ENCODE measurements at regions not wholly inside any gene's neighbourhood (a gene's known extent, or its start where the extent isn't known, plus 50 kb on each side); places are given as distances from the start of the nearest gene placed in this dataset.

- Histone ChIP-seq H3K9ac (ENCODE audit: low read depth, low read length, poor library complexity, severe bottlenecking) (no peak overlapping the region), H3F3A (ENCODE audit: low read depth) (no peaks in the 10 kb centered on the region), H3K36me3 (ENCODE audit: insufficient read depth, low read length) (no peaks in the 10 kb centered on the region), H3K4me2 (ENCODE audit: low read depth, low read length, poor library complexity, severe bottlenecking) (no peak overlapping the region), H3K79me2 (ENCODE audit: insufficient read depth, low read length) (no peaks in the 10 kb centered on the region), H2AFZ (ENCODE audit: low read length) (no peak overlapping the region), H3K9me3 (ENCODE audit: insufficient read depth, low read depth, low read length) (no peaks in the 10 kb centered on the region), H3K27me3 (ENCODE audit: insufficient read depth, low read length, poor library complexity, severe bottlenecking) (no peaks in the 10 kb centered on the region), H3K4me3 (ENCODE audit: low read length, poor library complexity, severe bottlenecking) (no peak overlapping the region), H3K4me1 (ENCODE audit: insufficient read depth, low read length, poor library complexity, severe bottlenecking) (peaks cover 24% of the 10 kb centered on the region), H3K9me2 (replicated peaks; ENCODE audit: low read depth, low read length) (no peaks in the 10 kb centered on the region), H4K20me1 (ENCODE audit: insufficient read depth, low read length, poor library complexity, severe bottlenecking) (no peaks in the 10 kb centered on the region)
- no peak for TF ChIP-seq CTCF (conservative IDR thresholded peaks at IDR 0.05; ENCODE audit: low read length)
- TF ChIP-seq EZH2phosphoT487 (IDR thresholded peaks at IDR 0.05; ENCODE audit: borderline replicate concordance) = no peak
Measured at GRCh38 chr13:21967871-21968270, 297.0 kb downstream of the FGF9 start.

GRCh38 chr13:21970172-21970571, 299.3 kb downstream of the FGF9 start:
- TF ChIP-seq EZH2phosphoT487 (IDR thresholded peaks at IDR 0.05; ENCODE audit: borderline replicate concordance) (no peak), CTCF (conservative IDR thresholded peaks at IDR 0.05; ENCODE audit: low read length) (no peak)

GRCh38 chr13:21970918-21971317, 300.0 kb downstream of the FGF9 start:
- Histone ChIP-seq H3K4me2 (ENCODE audit: low read depth, low read length, poor library complexity, severe bottlenecking) (no peak overlapping the region), H2AFZ (ENCODE audit: low read length) (no peak overlapping the region), H3K4me1 (ENCODE audit: insufficient read depth, low read length, poor library complexity, severe bottlenecking) (peaks cover 13% of the 10 kb centered on the region), H3K9ac (ENCODE audit: low read depth, low read length, poor library complexity, severe bottlenecking) (no peak overlapping the region), H3K36me3 (ENCODE audit: insufficient read depth, low read length) (no peaks in the 10 kb centered on the region), H3K9me3 (ENCODE audit: insufficient read depth, low read depth, low read length) (no peaks in the 10 kb centered on the region; the same call in 1 of the 2 replicates), H3K9me2 (replicated peaks; ENCODE audit: low read depth, low read length) (no peaks in the 10 kb centered on the region), H3K79me2 (ENCODE audit: insufficient read depth, low read length) (no peaks in the 10 kb centered on the region), H3K4me3 (ENCODE audit: low read length, poor library complexity, severe bottlenecking) (no peak overlapping the region), H4K20me1 (ENCODE audit: insufficient read depth, low read length, poor library complexity, severe bottlenecking) (no peaks in the 10 kb centered on the region), H3K27me3 (ENCODE audit: insufficient read depth, low read length, poor library complexity, severe bottlenecking) (no peaks in the 10 kb centered on the region), H3F3A (ENCODE audit: low read depth) (no peaks in the 10 kb centered on the region)
- no peak for TF ChIP-seq CTCF (conservative IDR thresholded peaks at IDR 0.05; ENCODE audit: low read length)
- no peak for TF ChIP-seq EZH2phosphoT487 (IDR thresholded peaks at IDR 0.05; ENCODE audit: borderline replicate concordance)

More at GRCh38 chr13:21970172-21970571, 299.3 kb downstream of the FGF9 start:
- H3K9me2 ChIP-seq (replicated peaks; ENCODE audit: low read depth, low read length) = no peaks in the 10 kb centered on the region
- no peak overlapping the region for H2AFZ ChIP-seq (ENCODE audit: low read length)
- H3K36me3 ChIP-seq (ENCODE audit: insufficient read depth, low read length) = no peaks in the 10 kb centered on the region
- no peaks in the 10 kb centered on the region; the same call in 1 of the 2 replicates for H3K9me3 ChIP-seq (ENCODE audit: insufficient read depth, low read depth, low read length)
- H3K4me3 ChIP-seq (ENCODE audit: low read length, poor library complexity, severe bottlenecking) = no peak overlapping the region
- no peak overlapping the region for H3K4me2 ChIP-seq (ENCODE audit: low read depth, low read length, poor library complexity, severe bottlenecking)
- no peaks in the 10 kb centered on the region for H3F3A ChIP-seq (ENCODE audit: low read depth)
- H3K4me1 ChIP-seq (ENCODE audit: insufficient read depth, low read length, poor library complexity, severe bottlenecking) = peaks cover 20% of the 10 kb centered on the region
- no peaks in the 10 kb centered on the region for H3K27me3 ChIP-seq (ENCODE audit: insufficient read depth, low read length, poor library complexity, severe bottlenecking)
- no peaks in the 10 kb centered on the region for H4K20me1 ChIP-seq (ENCODE audit: insufficient read depth, low read length, poor library complexity, severe bottlenecking)
- H3K79me2 ChIP-seq (ENCODE audit: insufficient read depth, low read length) = no peaks in the 10 kb centered on the region
- no peak overlapping the region for H3K9ac ChIP-seq (ENCODE audit: low read depth, low read length, poor library complexity, severe bottlenecking)
